Nephron (organoid): ENCODE measurements at regions not wholly inside any gene's neighbourhood (a gene's known extent, or its start where the extent isn't known, plus 50 kb on each side); places are given as distances from the start of the nearest gene placed in this dataset.

Experiments
- H3K27ac Mint-ChIP-seq, 3 experiments: 2 replicates each; pipeline ENCODE4 v1.8.0; 2020; ENCODE audit warnings: mixed read lengths in 3 of 3, mild to moderate bottlenecking in 2 of 3, moderate library complexity in 1 of 3
- H3K27me3 Mint-ChIP-seq: 2 replicates; pipeline ENCODE4 v1.8.0; 2021; ENCODE audit warnings: low read depth, mild to moderate bottlenecking, moderate library complexity, mixed read lengths
- H3K36me3 Mint-ChIP-seq: 2 replicates; pipeline ENCODE4 v1.8.0; 2020; ENCODE audit warnings: low read depth, mixed read lengths
- H3K4me1 Mint-ChIP-seq: 2 replicates; pipeline ENCODE4 v1.8.0; 2020; ENCODE audit warnings: mixed read lengths
- H3K4me3 Mint-ChIP-seq, 3 experiments: 2 replicates each; pipeline ENCODE4 v1.8.0; 2020; ENCODE audit warnings: mild to moderate bottlenecking in 3 of 3, mixed read lengths in 3 of 3, moderate library complexity in 2 of 3
- H3K9me3 Mint-ChIP-seq: 2 replicates; pipeline ENCODE4 v1.8.0; 2020; ENCODE audit warnings: mixed read lengths
- TF ChIP-seq, protein P1 (sequence below), 3 experiments: fragments of 200-600 bp; sonication (generic); IDR thresholded peaks; one replicate each; pipeline ENCODE4 v1.5.0; 2021; ENCODE audit warnings: antibody characterized with exemption in 3 of 3; ENCODE audit not compliant: unreplicated experiment in 3 of 3

DNA sequence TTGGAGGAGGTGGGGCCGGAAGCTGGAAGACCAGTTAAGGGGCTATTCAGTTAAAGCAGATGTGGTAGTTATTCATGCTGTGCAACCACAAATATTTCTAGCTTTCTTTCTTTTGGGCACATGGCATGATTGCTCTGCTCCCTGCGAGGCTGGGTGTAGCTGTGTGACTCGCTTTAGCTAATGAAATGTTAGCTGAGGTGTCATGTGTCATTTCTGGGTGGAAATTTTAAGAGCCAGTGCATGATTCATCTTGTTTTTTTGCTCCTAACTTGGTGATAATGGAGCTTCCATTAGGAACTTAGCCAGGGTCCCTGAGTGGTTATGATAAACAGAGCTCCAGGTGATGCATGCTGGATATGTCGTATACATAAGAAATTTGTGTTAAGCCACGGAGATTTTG is 300.6 kb downstream of the SATB1 start:
- Mint-ChIP-seq H3K4me3 (no peak overlapping the region), H3K36me3 (no peaks in the 10 kb centered on the region), H3K4me1 (no peaks in the 10 kb centered on the region), H3K27ac (no peak overlapping the region), H3K9me3 (no peaks in the 10 kb centered on the region), H3K27me3 (no peaks in the 10 kb centered on the region)
- TF ChIP-seq, protein P1, sequence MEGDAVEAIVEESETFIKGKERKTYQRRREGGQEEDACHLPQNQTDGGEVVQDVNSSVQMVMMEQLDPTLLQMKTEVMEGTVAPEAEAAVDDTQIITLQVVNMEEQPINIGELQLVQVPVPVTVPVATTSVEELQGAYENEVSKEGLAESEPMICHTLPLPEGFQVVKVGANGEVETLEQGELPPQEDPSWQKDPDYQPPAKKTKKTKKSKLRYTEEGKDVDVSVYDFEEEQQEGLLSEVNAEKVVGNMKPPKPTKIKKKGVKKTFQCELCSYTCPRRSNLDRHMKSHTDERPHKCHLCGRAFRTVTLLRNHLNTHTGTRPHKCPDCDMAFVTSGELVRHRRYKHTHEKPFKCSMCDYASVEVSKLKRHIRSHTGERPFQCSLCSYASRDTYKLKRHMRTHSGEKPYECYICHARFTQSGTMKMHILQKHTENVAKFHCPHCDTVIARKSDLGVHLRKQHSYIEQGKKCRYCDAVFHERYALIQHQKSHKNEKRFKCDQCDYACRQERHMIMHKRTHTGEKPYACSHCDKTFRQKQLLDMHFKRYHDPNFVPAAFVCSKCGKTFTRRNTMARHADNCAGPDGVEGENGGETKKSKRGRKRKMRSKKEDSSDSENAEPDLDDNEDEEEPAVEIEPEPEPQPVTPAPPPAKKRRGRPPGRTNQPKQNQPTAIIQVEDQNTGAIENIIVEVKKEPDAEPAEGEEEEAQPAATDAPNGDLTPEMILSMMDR (IDR thresholded peaks at IDR 0.05; ENCODE audit: unreplicated experiment in 3 of 3): no peak

DNA sequence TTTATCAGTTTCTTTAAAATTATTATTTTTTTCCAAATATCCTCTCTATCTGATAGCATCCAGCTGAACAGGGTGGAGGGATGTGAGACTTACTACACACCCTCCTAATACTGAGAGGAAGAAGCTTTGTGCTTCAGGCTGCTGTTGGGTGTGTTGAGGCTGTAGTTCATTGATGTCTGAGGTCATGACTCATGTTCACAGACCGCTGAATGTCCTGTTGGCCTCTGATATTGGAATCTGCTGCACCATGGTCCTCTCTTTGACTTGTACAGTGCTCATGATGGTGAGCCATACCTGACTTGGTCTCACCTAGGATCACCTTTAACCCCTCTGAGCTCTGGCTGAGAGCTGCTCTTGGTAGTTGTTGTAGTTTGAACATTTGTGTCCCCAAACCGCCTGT is 302.9 kb downstream of the SATB1 start:
- Mint-ChIP-seq H3K27ac (no peak overlapping the region), H3K9me3 (no peaks in the 10 kb centered on the region), H3K27me3 (no peaks in the 10 kb centered on the region), H3K4me3 (no peak overlapping the region), H3K36me3 (no peaks in the 10 kb centered on the region), H3K4me1 (no peaks in the 10 kb centered on the region)
- TF ChIP-seq, protein P1 (IDR thresholded peaks at IDR 0.05; ENCODE audit: unreplicated experiment in 3 of 3): no peak

DNA sequence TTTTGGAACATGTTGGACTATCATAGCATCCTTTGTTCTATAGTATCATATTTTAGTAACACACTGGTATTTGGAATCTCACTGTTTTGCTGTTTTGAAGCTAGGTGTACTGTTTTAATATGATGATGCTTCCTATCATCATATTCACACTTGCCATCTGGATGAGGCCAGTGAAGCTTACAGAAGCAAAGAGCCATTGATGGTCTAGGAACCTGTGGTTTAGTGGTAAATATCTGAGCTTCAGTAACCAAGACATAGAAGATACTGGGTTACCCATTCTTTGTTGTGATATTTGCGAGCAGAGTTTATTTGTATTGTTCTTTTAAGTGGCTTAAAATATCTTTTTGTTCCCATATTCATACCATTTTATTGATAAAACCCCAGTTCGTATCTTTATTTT is 304.1 kb downstream of the SATB1 start:
- H3K36me3 Mint-ChIP-seq: no peaks in the 10 kb centered on the region
- TF ChIP-seq, protein P1 (IDR thresholded peaks at IDR 0.05; ENCODE audit: unreplicated experiment in 3 of 3): no peak
- H3K4me3 Mint-ChIP-seq: no peak overlapping the region
- no peaks in the 10 kb centered on the region for H3K9me3 Mint-ChIP-seq
- H3K4me1 Mint-ChIP-seq: no peaks in the 10 kb centered on the region
- no peak overlapping the region for H3K27ac Mint-ChIP-seq
- no peaks in the 10 kb centered on the region for H3K27me3 Mint-ChIP-seq

DNA sequence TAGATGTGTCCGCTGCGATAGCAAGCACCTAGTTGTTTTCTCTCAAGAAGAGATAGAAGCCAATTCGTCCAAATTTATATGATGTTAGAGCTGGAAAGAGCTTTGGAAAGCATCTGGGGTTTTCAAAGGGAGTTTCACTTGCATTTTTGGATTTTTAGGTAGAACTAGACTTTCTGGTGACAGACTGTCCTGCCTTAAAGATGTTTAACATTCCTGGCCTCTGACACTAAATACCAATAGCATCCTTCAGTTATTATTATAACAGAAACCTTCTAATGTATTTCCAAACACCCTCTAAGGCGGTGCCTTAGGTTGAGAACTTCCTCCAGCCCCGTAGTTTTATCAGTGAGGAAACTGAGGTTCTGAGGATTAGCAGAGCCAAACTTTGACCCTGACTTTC is 305.3 kb downstream of the SATB1 start:
- TF ChIP-seq, protein P1 (IDR thresholded peaks at IDR 0.05; ENCODE audit: unreplicated experiment in 3 of 3): no peak
- Mint-ChIP-seq H3K27me3 (no peaks in the 10 kb centered on the region), H3K9me3 (no peaks in the 10 kb centered on the region), H3K4me3 (no peak overlapping the region), H3K27ac (no peak overlapping the region), H3K4me1 (no peaks in the 10 kb centered on the region), H3K36me3 (no peaks in the 10 kb centered on the region)

DNA sequence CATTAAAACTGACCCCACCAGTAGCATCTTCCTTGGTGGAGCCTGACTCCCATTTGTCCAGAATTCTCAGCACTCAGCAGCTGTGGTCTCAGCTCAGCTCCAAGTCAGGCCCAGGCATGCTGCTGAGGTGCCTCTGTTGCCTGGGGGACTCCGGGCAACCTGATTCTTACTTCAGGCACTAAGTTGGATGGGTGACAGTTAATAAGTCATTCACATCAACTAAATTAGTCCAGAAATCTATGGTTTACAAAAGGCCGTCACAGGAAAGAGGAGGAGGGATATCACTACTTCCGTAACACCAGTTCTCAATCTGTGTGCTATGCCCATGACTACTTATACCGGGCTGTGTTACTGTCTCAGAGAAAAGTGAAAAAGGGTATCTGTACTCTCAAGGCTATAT is 310.2 kb downstream of the SATB1 start:
- TF ChIP-seq, protein P1 (IDR thresholded peaks at IDR 0.05; ENCODE audit: unreplicated experiment in 3 of 3): no peak
- no peak overlapping the region for H3K4me3 Mint-ChIP-seq
- peaks cover 3% of the 10 kb centered on the region for H3K9me3 Mint-ChIP-seq
- no peaks in the 10 kb centered on the region for H3K36me3 Mint-ChIP-seq
- peaks cover 13% of the 10 kb centered on the region for H3K4me1 Mint-ChIP-seq
- no peaks in the 10 kb centered on the region for H3K27me3 Mint-ChIP-seq
- no peak overlapping the region for H3K27ac Mint-ChIP-seq

DNA sequence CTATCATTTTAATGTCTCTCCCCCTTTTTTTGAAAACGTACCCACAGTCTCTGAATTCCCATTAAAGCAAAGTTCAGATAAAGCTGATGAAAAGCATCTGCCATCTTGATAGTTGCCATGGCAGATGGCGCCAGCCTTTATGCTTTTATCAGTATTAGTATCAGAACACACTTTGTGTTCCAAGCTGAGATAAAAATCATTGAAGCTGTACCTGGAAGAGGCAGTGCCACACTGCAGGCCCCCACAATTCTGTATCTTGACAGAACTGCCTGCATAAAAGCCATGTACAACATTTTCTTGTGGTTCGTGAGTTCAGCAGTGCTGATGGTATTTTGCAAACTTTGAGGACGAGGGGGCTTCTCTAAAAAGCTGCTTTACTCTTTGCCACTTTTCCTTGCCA is 311.7 kb downstream of the SATB1 start:
- Mint-ChIP-seq H3K27me3 (no peaks in the 10 kb centered on the region), H3K27ac (no peak overlapping the region), H3K36me3 (no peaks in the 10 kb centered on the region), H3K4me3 (no peak overlapping the region), H3K9me3 (peaks cover 3% of the 10 kb centered on the region), H3K4me1 (peaks cover 13% of the 10 kb centered on the region)
- TF ChIP-seq, protein P1 (IDR thresholded peaks at IDR 0.05; ENCODE audit: unreplicated experiment in 3 of 3): no peak
